ENCODE measurements at regions not wholly inside any gene's neighbourhood (a gene's known extent, or its start where the extent isn't known, plus 50 kb on each side); places are given as distances from the start of the nearest gene placed in this dataset.

GRCh38 chr2:8604262-8604661 is 77.6 kb upstream of the ID2 start:
- no peak for TF ChIP-seq TCF12 (IDR thresholded peaks at IDR 0.05; ENCODE audit: low read depth)
- TF ChIP-seq, protein P1, sequence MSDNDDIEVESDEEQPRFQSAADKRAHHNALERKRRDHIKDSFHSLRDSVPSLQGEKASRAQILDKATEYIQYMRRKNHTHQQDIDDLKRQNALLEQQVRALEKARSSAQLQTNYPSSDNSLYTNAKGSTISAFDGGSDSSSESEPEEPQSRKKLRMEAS (IDR thresholded peaks at IDR 0.05): no peak
- TF ChIP-seq CEBPB (IDR thresholded peaks at IDR 0.05): no peak
- no peak for TF ChIP-seq EGR1 (IDR thresholded peaks at IDR 0.05)
- TF ChIP-seq, protein P2, sequence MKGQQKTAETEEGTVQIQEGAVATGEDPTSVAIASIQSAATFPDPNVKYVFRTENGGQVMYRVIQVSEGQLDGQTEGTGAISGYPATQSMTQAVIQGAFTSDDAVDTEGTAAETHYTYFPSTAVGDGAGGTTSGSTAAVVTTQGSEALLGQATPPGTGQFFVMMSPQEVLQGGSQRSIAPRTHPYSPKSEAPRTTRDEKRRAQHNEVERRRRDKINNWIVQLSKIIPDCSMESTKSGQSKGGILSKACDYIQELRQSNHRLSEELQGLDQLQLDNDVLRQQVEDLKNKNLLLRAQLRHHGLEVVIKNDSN (IDR thresholded peaks at IDR 0.05): no peak
- no peak for TF ChIP-seq CREB1 (IDR thresholded peaks at IDR 0.05; ENCODE audit: low read depth)
- TF ChIP-seq TAF1 (IDR thresholded peaks at IDR 0.05; ENCODE audit: low read depth): no peak
- no peak for TF ChIP-seq REST (IDR thresholded peaks at IDR 0.05; ENCODE audit: low read depth)
- no peak for TF ChIP-seq FOXM1 (IDR thresholded peaks at IDR 0.05; ENCODE audit: borderline replicate concordance, low read depth)
- no peak for TF ChIP-seq EP300 (IDR thresholded peaks at IDR 0.05; ENCODE audit: borderline replicate concordance)
- no peak for TF ChIP-seq ZBTB7A (IDR thresholded peaks at IDR 0.05; ENCODE audit: low read depth)

DNA sequence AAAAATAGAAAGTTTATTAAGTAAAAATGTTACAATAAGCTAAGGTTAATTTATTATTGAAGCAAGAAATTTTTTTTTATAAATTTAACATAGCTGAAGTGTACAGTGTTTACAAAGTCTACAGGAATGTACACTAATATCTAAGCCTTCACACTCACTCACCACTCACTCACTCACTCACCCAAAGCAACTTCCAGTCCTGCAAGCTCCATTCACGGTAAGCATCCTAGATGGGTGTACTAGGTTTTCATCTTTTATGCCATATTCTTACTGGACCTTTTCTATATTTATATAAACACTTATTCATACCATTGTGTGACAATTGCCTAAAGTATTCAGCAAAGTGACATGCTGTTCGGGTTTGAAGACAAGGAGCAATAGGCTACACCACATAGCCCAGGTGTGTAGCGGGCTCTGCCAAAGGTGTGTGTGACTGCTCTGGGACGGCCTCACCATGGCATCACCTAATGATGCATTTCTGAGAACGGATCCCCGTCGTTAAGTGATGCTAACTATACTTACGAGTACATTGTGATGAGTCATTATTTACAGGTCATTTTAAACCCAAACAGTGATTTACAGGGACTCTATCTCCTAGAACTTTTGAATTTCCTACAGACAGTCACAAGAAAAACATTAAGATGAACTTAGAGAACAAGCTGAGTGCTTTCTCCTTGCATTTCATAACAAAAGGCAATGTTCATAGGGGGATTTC is 76.3 kb upstream of the ID2 start:
- TF ChIP-seq TEAD4 (IDR thresholded peaks at IDR 0.05) (no peak), CEBPB (IDR thresholded peaks at IDR 0.05) (no peak), REST (IDR thresholded peaks at IDR 0.05; ENCODE audit: low read depth) (no peak), NFIC (IDR thresholded peaks at IDR 0.05) (no peak), TAF1 (IDR thresholded peaks at IDR 0.05; ENCODE audit: low read depth) (no peak), FOXM1 (IDR thresholded peaks at IDR 0.05; ENCODE audit: borderline replicate concordance, low read depth) (no peak), YY1 (IDR thresholded peaks at IDR 0.05; ENCODE audit: low read depth) (no peak), RAD21 (IDR thresholded peaks at IDR 0.05; ENCODE audit: low read depth) (no peak), EP300 (IDR thresholded peaks at IDR 0.05; ENCODE audit: borderline replicate concordance) (no peak), ZBTB7A (IDR thresholded peaks at IDR 0.05; ENCODE audit: low read depth) (no peak), CREB1 (IDR thresholded peaks at IDR 0.05; ENCODE audit: low read depth) (no peak), EGR1 (IDR thresholded peaks at IDR 0.05) (no peak), TCF12 (IDR thresholded peaks at IDR 0.05; ENCODE audit: low read depth) (no peak)
- TF ChIP-seq, protein P1 (IDR thresholded peaks at IDR 0.05): no peak
- TF ChIP-seq, protein P2 (IDR thresholded peaks at IDR 0.05): no peak

DNA sequence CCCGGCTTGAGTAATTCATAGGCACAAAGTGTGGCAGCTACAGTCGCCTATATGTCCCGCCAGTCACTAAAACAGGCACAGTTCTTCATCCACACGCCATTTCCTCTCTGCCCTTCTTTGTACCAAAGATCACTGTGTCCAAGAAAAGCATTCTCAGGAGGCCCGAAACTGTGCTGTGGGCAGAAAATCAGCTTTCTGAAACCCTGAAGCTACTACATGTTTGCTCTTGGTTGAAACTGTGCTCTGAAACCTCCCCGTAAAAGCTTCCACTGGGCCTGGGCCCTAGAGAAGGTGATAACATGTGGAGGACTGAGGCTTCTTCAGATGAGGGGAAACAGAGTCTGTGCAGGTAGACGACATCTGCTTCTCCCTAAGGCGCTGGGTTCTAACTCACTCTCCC is 75.6 kb upstream of the ID2 start:
- TF ChIP-seq REST (IDR thresholded peaks at IDR 0.05; ENCODE audit: low read depth) (no peak), NFIC (IDR thresholded peaks at IDR 0.05) (no peak), TEAD4 (IDR thresholded peaks at IDR 0.05) (no peak), EP300 (IDR thresholded peaks at IDR 0.05; ENCODE audit: borderline replicate concordance) (no peak), TAF1 (IDR thresholded peaks at IDR 0.05; ENCODE audit: low read depth) (no peak), EGR1 (IDR thresholded peaks at IDR 0.05) (no peak), ZBTB7A (IDR thresholded peaks at IDR 0.05; ENCODE audit: low read depth) (no peak), TCF12 (IDR thresholded peaks at IDR 0.05; ENCODE audit: low read depth) (no peak), CEBPB (IDR thresholded peaks at IDR 0.05) (no peak), FOXM1 (IDR thresholded peaks at IDR 0.05; ENCODE audit: borderline replicate concordance, low read depth) (no peak), CREB1 (IDR thresholded peaks at IDR 0.05; ENCODE audit: low read depth) (no peak)
- TF ChIP-seq, protein P1 (IDR thresholded peaks at IDR 0.05): no peak
- TF ChIP-seq, protein P2 (IDR thresholded peaks at IDR 0.05): no peak
